GM21360 (cell line): ENCODE measurements at regions not wholly inside any gene's neighbourhood (a gene's known extent, or its start where the extent isn't known, plus 50 kb on each side); places are given as distances from the start of the nearest gene placed in this dataset.

Experiments
- ATAC-seq: cut with Tn5 transposase; IDR thresholded peaks from one replicate; pipeline ENCODE4 v1.9.1; 2021; ENCODE audit warnings: mild to moderate bottlenecking, moderate library complexity; ENCODE audit not compliant: unreplicated experiment

DNA sequence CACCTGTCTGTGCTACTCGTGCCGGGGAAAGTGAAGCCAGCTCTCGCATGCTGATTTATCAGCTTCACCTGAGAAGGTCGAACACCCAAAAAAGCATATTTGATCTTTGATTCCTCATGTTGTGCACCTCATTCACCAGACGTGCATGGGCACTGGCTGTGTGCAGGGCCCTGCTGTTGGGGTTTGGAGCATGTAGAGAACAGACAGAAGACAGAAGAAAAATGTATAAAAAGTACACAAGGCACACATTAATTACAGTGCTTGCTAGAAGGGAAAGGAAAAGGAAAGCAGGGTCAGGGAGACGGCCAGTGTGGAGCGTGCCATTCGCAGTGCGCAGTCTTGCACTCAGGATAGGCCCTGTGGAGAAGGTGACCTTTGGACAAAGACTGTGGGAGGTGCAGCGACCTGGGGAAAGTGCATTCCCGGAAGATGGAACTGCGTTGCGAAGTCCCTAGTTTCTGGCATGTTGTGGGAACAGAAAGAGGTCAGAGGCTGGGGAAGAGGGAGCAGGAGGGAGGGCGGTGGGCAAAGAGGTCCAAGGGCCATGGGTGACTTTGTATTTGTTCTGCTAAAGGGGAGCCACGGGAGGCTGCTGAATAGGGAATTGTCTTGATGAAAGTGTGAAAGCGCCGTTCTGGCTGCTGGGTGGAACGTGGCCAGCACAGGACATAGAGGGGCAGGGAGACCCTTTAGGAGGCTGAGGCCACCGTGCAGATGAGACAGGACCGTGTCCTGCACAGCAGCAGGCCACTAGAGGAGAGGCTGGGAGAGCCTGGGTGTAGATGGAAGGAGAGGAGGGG, 232.8 kb downstream of the GLRX3 start:
- ATAC-seq, result no peak

DNA sequence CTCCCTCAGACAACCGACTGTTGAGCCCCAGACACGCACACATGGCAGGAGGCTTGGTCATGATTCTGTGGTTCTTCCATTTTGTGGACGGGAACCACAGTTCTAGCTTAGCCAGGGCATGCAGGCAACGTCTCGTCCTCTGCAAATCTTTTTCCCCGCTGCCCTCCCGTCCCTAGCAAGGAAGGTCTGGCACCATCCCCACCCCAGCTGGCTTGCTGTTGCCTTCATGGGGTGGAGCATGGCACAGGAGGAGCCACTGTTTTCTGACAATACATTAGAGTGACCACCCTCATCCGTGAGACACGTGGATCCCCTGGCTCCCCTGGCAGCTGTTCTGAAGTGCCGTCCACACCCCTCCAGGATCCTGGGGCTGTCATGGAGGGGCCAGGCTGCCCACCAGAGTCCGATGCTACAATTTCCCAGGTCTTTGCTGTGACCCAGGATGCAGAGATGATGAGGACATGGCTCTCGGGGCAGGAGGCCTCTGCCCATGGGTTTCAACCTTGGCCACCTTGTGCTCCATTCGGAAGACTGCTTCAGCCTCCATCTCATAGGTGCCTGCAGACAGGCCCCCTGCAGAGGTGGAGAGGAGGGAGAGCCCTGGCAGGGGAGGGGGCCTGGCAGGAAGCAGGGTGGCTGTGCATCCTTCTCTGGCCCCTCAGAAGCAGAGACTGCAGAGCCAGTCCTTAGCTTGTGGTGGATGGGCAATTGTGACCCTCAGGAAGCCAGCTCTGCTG, 233.6 kb downstream of the GLRX3 start:
- no peak for ATAC-seq

DNA sequence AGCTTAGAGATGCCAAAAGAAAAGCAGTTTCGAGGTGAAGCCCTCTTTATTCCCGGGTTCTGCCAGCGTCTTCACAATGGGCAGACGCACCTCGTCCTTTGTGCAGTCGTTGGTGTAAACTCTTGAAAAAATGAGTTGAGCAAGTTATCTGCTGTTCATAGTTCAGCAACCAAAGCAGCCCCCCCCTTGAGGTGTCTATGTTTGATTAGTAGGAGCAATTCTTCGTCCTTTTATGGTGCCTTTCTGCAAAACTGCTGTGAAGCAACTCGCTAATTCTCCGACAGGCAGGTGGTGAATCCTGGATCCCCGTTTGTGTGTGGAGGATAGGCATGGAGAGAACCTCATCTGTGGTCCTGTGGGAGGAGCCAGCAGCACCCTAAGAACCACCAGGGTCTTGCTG, 234.5 kb downstream of the GLRX3 start:
- ATAC-seq, result no peak

DNA sequence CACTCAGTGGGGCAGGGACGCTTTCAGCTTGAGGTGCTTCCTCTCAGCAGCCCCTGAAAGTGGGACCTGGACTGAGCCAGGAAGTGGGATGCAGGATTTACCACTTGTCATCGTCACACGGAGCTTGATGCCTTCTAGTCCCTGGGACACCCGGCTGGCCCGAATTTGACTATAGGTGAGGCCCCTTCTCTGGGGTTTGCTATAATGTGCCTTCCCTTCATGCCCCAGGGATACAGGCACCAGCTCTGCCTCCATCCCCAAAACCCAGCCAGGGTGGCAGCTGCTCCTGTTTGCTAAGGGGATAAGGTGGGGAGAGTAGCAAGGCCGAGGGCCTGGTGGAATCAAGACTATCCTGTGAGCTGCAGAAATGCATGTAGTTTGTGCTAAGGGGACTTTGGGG, 235.0 kb downstream of the GLRX3 start:
- ATAC-seq, result no peak

DNA sequence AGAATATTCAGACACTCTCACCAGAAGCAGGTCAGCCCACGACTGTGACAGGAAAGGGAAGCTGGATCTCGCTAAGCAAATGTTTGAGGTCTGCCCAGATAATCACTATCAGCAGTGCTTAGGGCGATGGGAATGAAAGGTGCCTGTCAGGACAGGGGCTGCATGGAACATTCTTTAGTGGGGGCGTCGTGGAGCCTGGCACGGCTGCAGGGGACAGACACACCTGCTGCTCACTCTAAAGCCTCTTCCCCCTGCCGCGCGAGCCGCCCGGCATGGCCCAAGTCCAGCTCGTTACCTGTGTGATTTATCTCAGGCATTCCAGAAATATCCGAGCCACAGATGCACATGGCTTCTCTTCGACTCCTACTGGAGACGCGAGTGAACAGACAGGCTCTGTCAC, 235.5 kb downstream of the GLRX3 start:
- ATAC-seq, result no peak

DNA sequence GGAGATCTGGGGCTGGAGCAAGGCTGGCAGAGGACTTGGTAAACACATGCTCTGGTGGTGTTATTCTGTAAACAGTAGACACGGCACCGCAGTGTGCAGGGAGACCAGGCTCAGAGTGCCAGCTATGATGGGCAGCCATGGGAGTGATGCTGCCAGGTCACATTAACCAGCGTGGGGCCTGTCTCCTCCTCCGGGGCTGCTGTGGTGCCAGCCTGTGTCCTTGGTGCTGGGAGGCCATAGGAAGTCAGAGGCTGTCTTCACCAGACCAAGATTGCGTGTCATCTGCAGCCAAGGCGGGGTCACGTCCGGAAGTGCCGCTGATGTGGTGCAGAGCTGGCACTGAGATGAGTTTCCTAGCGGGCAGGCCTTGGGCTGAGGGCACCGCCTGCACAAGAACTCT, 236.0 kb downstream of the GLRX3 start:
- ATAC-seq, result no peak

DNA sequence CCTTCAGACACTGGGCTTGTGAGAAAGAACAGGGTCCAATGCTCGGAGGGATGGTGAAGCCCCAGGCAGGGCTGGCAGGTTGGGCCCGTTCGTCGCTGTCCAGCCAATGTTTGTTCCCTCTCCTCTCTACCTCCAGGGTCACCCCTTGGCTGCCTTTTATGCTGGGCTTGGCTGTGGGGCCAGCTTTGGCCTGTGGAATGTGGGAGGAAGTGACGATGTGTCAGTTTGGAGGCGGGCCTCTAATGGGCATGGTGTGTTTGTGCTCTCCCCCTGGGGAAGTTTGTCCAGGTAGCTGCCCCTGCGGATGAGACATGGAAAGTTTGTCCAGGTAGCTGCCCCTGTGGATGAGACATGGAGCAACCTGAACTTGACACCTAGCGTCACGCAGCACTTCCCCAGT, 236.7 kb downstream of the GLRX3 start:
- ATAC-seq, result no peak

DNA sequence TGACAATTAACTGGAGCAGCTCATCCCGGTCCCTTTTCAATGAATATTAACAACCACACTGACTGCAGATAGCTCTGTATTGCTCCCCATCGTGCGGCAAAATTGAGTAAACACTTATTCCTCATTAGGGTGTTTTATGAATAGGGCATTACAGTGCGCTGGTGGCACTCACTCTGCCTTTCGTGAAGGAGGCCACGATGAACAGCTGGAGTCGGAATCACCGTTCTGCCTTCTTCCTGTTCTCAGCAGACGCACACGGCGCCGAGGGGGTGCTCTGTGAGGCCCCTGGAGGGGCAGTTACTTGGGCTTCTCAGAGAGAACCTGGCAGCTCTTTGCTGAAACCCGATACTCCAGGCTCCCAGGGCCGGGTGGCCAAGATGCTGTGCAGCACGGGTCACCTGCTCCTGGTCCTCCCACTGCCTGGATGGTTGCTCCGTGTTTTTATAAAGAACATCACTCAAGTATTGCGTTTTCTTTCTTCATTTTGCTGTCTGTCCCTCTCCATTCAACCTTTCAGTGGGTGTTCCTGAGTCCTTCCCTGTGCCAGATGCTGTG, 241.9 kb downstream of the GLRX3 start:
- ATAC-seq, result no peak

DNA sequence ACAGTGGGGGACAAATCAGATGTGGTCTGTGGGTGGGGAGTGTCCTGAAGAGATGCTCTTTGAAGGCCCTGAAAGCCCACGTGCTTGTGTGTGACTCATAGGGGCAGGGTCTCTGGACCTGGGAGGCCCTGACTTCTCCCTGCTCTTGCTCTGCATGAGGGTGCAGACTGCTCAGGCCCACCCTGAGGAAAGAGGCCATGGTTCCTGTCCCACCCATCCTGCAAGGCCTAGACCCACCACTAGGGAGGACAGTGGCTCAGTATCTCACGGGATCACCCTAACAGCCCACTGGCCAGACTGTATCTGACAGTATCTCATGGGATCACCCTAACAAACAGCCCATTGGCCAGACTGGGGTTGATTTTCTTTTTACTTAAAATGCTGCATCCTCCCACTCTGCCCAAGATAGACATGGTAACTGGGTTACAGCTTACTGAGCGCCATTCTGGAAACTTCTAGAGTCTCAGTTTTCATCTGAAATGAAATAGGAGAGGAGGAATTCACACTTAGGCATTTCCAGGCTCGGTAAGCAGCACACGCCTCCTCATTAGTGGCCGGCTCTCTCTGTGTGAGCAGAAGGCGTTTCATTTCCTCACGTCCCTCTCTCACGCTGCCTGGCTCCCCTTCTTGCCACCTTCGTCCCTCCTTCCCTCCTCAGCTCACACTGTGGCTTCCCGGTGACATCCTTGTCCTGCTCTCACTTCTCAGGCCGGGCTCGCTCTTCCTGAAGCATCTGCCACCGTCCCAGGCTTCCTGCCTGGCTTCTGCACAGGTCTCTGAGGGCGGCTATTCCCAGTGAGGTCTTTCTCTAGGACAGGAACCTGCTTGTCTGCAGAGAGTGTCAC, 242.6 kb downstream of the GLRX3 start:
- ATAC-seq, result no peak

DNA sequence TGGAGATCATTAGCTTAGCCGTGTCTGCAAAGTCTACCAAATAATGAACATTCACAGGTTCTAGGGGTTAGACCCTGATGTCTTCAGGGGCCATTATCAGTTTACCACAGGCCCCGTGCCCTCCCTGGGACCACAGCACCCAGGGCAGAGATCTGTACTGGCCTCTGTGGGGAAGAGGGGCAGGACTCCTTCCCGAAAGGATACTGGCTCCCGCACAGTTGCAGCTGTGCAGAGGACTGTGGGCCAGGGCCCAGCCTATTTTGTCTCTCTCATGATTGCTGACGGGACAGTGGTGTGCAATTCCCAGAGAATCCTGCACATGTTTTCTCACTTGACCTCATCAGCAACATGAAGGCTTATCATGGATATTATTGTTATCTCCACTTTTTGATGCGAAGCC, 243.9 kb downstream of the GLRX3 start:
- ATAC-seq, result no peak

DNA sequence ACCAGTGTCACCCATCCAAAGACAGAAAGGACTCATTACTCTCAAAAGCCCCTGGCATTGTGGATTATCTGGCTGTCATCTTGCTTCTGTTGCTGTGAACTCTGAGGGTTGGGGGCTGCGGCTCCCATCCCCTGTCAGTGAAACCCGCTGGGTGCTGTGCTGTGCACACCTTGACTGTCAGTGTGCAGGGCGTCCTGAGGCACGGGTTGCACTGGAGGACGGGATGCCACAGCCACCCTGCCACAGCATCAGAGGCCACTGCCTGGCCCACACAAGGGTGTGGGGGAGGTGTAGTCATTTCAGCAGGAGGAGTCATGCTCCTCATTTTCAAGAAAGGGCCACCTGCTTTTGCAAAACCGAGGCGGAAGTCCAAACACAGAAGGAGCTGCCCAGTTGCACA, 245.8 kb downstream of the GLRX3 start:
- ATAC-seq, result no peak

DNA sequence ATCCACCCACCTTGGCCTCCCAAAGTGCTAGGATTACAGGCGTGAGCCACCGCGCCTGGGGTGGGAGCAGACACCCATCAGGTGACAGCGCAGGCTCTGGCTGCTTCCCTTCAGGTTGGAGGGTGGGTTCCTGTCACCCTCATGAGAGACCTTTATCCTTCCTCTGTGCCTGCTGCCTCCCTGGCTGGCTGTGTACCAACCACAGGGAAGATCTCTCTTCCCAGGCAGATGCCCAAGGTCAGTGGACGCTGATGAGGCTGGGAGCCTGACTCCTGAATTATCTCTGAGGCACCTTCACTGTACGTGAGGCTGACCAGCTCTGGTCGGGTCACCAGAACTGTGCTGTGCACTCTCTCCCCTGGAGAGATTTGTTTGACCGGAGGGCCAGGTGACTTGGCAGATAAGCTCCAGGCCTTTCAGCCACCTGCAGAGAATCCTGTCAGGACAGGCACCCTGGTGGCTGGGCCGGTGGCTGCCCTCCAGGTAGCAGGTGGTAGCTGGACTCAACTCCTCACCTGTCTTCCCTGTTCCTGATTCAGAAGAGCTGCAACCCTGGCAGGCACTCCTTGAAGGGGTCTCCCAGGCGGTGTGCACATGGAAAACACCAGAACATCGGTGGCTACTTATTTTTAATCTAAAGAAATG, 251.9 kb downstream of the GLRX3 start:
- ATAC-seq, result no peak

DNA sequence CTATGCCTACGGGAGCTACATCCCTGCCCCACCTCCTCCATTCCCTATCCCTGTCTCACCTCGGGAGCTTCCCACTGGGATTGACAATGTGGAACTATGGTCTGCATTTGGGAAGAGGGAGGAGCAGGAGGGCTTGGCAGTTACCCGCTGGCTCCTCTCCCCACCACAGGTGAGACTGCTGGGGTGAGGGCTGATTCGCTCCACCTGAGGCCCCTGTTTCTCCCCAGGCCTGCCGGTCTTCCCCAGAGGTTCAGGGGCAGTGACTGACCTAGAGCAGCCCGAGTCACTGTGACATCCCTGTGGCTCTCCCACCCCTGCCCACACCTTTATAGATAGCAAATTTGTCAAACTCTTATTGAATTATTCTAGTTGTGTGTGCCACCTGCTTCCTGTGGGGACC, 252.6 kb downstream of the GLRX3 start:
- no peak for ATAC-seq

DNA sequence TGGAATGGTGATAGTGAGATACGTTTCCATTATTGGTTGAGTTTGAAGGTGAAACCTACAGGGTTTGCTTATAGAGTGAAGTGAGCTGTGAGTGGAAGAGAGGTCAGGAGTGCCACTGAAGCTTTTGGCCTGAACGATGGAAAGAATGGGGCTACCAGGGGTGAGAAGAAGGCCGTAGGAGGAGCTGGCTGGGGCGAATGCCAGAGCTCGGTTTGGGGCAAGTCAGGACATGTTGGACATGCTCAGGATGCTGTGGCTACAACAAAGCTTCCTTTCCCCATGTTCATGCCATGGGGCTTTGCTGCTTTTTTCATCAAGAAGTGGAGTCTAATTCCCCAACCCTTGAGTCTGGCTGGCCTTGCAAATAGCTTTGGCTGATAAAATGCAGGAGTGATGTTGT, 253.7 kb downstream of the GLRX3 start:
- ATAC-seq, result no peak

DNA sequence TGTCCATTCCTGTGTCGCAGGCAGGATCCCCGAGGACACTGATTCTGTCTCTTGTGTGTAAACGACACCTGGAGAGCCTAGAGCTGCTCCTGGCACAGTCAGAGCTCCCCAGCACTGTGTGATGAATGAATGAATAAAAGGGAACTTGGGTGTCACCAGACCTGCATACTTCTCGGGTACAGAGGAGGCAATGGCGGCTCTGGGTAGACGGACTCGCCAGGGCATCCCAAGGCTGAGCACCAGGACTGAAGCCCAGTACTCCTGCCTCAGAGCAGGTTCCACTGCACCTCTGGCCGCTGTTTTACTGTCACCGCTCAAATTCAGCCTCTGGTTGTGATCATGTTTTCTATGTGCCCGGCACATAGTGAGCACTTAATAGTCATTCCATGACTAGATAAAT, 255.8 kb downstream of the GLRX3 start:
- ATAC-seq, result no peak

DNA sequence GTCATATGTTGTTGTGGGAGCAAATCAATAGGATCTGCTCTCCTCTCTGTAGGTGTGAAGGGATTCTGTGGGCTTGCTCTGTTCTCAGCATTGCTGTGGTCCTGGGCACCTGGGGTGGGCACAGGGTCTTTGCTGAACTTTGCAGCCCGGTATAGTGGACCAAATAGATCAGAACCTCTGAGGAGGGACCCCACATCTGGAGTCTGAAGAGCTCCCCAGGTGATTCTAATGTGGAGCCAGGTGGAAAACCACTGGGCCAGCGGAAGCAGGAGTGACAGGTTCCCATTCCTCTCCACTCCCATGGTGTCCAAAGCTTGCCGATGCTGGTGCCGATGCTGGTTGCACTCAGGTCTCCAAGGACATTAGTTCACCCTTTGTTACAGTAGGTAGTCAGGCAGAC, 257.2 kb downstream of the GLRX3 start:
- no peak for ATAC-seq

DNA sequence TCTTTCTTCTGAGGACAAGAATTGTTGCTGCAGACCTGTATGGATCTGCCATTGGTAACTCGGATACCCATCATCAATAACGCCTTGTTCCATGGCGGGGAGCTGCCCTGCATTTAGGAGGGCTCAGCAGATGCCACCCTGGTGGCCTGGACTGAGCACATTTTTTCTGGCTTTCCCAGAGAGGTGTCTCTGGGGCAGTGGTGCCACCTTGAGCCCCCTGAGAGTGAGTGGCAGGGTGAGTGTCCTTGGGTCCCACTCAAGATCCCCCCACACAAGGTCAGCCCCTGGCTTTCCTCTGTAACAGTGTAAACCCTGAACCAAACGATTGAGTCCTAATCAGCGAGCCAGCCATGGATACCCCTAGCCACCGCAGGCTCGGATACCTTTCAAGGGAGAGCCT, 258.6 kb downstream of the GLRX3 start:
- ATAC-seq, result no peak

DNA sequence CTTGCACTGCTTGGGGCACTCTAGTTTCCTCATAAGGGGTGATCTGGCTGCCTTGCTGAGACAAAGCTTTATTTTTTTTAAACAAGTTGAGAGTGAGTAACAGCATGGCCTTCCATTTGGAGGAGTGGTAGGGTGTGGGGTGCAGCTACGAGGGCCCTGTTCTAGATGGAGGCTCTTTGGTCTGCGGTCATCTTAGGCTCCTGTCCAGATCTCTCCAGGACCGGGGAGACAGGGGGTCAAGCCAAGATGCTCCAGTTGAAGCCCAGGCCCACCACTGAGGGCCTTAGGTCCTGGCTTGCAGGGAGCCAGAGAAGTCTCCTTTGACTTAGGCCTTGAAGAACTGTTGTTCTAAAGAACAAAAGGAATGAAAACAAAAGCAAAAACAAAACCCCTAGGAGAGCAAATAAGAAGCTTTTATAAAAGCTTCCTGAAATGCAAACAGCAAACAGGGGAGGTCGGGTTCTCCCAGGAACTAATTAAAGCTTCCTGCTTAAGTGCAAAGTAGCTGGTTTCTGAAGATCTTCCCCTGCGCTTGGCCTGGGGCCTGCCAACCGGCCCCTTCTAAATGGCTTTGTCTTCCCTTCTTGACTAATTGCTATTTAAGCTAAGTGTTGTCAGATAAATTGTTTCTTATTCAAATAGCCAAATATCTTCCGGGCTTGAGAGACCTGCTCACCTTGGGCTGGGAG, 259.2 kb downstream of the GLRX3 start:
- no peak for ATAC-seq

DNA sequence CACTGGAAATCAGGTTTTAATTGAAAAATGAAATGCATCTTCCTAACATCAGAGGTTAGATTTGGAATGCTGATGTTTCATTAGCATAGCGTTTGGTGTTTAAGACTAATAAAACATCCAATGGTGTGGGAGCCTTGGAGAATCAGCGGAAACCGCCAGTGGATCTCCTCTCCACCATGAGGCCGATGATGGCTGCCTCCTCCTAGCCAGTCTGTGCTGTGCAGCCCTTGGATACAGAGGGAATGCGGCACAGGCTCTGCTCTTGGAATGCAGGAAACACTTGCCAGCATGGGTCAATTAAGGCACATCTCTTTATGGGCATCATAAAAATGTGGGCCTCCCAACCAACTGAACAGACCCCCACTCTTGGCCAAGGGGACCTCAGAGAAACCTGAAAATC, 259.9 kb downstream of the GLRX3 start:
- ATAC-seq, result no peak
